Osteoblast (primary cell): ENCODE measurements at regions not wholly inside any gene's neighbourhood (a gene's known extent, or its start where the extent isn't known, plus 50 kb on each side); places are given as distances from the start of the nearest gene placed in this dataset.

Experiments
- DNase-seq: peaks from one replicate; pipeline ENCODE4 v3.0.0; 2011; ENCODE audit warnings: low spot score, mixed read lengths; ENCODE audit not compliant: insufficient read length; ENCODE audit errors: missing footprints
- H2AFZ ChIP-seq: 2 replicates; pipeline ENCODE4 v1.6.0; 2011; ENCODE audit warnings: mild to moderate bottlenecking, low read length
- H3K27ac ChIP-seq: 2 replicates; pipeline ENCODE4 v1.5.1; 2011; ENCODE audit warnings: mild to moderate bottlenecking, low read depth, low read length, moderate library complexity
- H3K27me3 ChIP-seq: 2 replicates; pipeline ENCODE4 v1.6.0; 2012; ENCODE audit warnings: mild to moderate bottlenecking, control low read depth, inconsistent platforms, low read length, moderate library complexity; ENCODE audit not compliant: insufficient read depth
- H3K36me3 ChIP-seq: 2 replicates; pipeline ENCODE4 v1.5.1; 2011; ENCODE audit warnings: mild to moderate bottlenecking, low read length, control low read depth, moderate library complexity; ENCODE audit not compliant: insufficient read depth
- H3K4me1 ChIP-seq: 2 replicates; pipeline ENCODE4 v1.5.1; 2011; ENCODE audit warnings: mild to moderate bottlenecking, low read length, control low read depth, moderate library complexity; ENCODE audit not compliant: insufficient read depth
- H3K4me2 ChIP-seq: 2 replicates; pipeline ENCODE4 v1.6.0; 2011; ENCODE audit warnings: mild to moderate bottlenecking, low read length; ENCODE audit not compliant: insufficient read depth
- H3K4me3 ChIP-seq: fragments of 200-600 bp; sonication (generic); 3 replicates; pipeline ENCODE4 v1.5.1; 2012; ENCODE audit warnings: mild to moderate bottlenecking, low read length, inconsistent platforms; ENCODE audit not compliant: insufficient read depth
- H3K79me2 ChIP-seq: 2 replicates; pipeline ENCODE4 v1.6.0; 2012; ENCODE audit warnings: mild to moderate bottlenecking, low read length, control low read depth, inconsistent platforms; ENCODE audit not compliant: insufficient read depth
- H3K9me3 ChIP-seq: 2 replicates; pipeline ENCODE4 v1.5.1; 2011; ENCODE audit warnings: low read depth, low read length, control low read depth
- H4K20me1 ChIP-seq: 2 replicates; pipeline ENCODE4 v1.6.0; 2012; ENCODE audit warnings: mild to moderate bottlenecking, low read length, control low read depth; ENCODE audit not compliant: insufficient read depth
- TF ChIP-seq, protein P1 (sequence below): IDR thresholded peaks from 2 replicates; pipeline ENCODE4 v1.5.1; 2011; ENCODE audit warnings: mild to moderate bottlenecking, low read depth, low read length, moderate library complexity; ENCODE audit errors: extremely low read depth

DNA sequence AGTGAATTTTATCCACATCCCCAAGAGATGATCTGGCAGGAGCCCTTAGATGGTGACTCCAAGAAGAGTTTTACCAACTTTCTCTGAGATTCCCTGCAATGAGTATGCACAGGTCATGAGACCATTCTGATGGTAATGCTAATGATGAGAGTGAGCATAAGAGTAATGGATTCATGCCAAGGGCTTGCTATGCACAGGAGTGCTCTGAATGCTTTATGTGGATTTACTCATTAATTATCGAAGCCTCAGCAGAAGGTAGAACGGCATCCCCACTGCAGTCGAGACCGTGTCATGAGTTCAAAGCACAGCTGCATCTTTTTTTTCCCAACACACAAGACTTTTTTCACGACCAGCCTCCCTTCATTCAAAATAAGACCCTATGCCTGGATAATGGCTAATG lies 355.0 kb downstream of the RAB28 start:
- TF ChIP-seq, protein P1, sequence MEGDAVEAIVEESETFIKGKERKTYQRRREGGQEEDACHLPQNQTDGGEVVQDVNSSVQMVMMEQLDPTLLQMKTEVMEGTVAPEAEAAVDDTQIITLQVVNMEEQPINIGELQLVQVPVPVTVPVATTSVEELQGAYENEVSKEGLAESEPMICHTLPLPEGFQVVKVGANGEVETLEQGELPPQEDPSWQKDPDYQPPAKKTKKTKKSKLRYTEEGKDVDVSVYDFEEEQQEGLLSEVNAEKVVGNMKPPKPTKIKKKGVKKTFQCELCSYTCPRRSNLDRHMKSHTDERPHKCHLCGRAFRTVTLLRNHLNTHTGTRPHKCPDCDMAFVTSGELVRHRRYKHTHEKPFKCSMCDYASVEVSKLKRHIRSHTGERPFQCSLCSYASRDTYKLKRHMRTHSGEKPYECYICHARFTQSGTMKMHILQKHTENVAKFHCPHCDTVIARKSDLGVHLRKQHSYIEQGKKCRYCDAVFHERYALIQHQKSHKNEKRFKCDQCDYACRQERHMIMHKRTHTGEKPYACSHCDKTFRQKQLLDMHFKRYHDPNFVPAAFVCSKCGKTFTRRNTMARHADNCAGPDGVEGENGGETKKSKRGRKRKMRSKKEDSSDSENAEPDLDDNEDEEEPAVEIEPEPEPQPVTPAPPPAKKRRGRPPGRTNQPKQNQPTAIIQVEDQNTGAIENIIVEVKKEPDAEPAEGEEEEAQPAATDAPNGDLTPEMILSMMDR, result no peak
- H3K4me1 ChIP-seq, result no peaks in the 10 kb centered on the region

DNA sequence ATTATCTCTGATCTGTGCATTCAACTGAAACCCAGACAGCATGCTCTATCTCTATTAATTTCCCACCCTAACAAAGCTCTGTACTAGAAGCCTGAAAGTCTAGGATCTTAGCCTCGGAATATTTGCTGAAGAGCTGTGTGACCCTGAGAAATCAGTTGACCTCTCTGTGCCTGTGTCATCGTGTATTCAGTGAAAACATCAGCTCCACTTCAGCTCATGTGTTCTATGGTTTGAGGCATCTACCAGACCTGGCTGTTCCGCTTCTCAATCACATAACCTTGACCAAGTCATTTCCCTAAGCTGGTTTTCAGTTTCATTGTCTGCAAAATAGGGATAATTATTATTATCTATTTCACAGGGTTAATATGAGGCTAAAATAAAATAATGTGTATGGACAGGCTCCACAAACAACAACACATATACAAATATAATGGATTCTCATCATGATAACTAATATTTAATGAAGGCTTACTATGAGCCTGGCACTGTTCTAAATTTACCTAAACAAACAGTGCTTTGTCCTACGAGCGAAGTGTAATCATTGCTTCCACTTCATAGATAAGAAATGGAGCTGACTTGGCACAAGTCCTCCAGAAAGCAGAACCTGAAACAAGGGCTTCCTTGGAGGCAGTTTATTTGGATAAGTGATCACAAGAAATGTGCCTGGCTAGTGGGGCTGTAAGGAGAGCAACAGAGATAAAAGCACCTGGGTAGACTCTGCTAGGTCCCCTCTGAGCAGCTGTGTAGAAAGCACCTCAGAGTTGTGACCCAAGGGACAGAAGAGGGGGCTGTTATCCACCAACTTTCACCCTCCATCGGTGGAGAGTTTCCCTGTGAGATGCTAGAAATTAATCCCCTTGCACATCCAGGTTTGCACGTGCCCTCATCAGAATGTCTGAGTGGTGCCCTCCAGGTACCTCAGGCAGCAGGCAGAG lies 356.9 kb downstream of the RAB28 start:
- Histone ChIP-seq H3K27me3 (no peaks in the 10 kb centered on the region), H3K27ac (no peak overlapping the region), H3K9me3 (no peaks in the 10 kb centered on the region), H3K36me3 (no peaks in the 10 kb centered on the region), H4K20me1 (no peaks in the 10 kb centered on the region), H3K4me2 (no peak overlapping the region), H3K4me1 (no peaks in the 10 kb centered on the region), H2AFZ (no peak overlapping the region), H3K4me3 (no peak overlapping the region), H3K79me2 (no peaks in the 10 kb centered on the region)
- TF ChIP-seq, protein P1, result no peak
- DNase-seq, result no peak

More for the DNA sequence above, 355.0 kb downstream of the RAB28 start:
- Histone ChIP-seq H3K9me3 (no peaks in the 10 kb centered on the region), H2AFZ (no peak overlapping the region), H3K27ac (no peak overlapping the region), H3K79me2 (no peaks in the 10 kb centered on the region), H3K4me2 (no peak overlapping the region), H3K36me3 (no peaks in the 10 kb centered on the region), H3K4me3 (no peak overlapping the region), H4K20me1 (no peaks in the 10 kb centered on the region), H3K27me3 (no peaks in the 10 kb centered on the region)
- no peak for DNase-seq

DNA sequence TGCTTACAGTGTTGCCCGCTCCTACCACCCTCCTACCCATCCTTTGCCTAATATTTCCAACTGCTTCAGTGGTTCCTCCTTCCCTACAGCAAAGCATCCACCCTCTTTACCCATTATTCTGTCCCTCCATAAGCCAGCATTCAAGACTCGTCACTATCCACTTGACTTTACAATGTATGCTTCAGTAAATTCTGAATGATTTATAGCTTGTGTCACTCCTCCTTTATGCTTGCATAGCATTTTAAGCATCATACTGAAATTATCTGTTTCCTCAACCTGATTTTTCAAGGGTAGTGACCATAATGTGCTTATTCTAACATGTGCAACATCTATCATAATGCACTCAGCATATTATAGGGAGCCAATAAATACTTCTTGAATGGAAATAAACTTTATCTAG lies 365.5 kb downstream of the RAB28 start:
- H3K79me2 ChIP-seq, result no peaks in the 10 kb centered on the region

DNA sequence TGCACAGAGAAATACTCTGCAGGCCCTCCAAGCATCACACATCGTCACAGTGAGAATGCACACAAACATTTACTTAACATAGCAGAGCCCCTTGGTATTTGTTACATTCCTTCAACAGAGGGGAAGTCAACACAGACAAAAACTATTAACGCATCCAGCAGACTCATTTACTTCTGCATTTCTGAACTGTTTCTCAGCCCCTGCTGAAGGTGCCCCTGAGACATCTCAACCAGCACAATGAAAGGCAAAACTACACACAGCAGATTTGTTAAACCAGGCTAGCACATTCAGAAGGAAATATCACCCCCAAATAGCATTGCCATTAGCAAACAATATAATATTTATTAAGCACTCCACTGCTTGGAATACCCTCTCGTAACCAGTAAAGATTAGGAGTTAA lies 367.0 kb downstream of the RAB28 start:
- Histone ChIP-seq H3K4me3 (no peak overlapping the region), H3K27me3 (no peaks in the 10 kb centered on the region), H3K27ac (no peak overlapping the region), H3K4me2 (no peak overlapping the region), H2AFZ (no peak overlapping the region), H3K36me3 (no peaks in the 10 kb centered on the region), H3K9me3 (peaks cover 2% of the 10 kb centered on the region), H3K4me1 (no peaks in the 10 kb centered on the region), H3K79me2 (no peaks in the 10 kb centered on the region), H4K20me1 (no peaks in the 10 kb centered on the region)
- no peak for DNase-seq
- TF ChIP-seq, protein P1, result no peak

More for the DNA sequence above, 365.5 kb downstream of the RAB28 start:
- no peaks in the 10 kb centered on the region for H4K20me1 ChIP-seq
- H3K27ac ChIP-seq, result no peak overlapping the region
- no peaks in the 10 kb centered on the region for H3K27me3 ChIP-seq
- no peak overlapping the region for H3K4me2 ChIP-seq
- H3K9me3 ChIP-seq, result peaks cover 2% of the 10 kb centered on the region
- H3K4me1 ChIP-seq, result no peaks in the 10 kb centered on the region
- TF ChIP-seq, protein P1, result no peak
- H3K4me3 ChIP-seq, result no peak overlapping the region
- no peak overlapping the region for H2AFZ ChIP-seq
- no peak for DNase-seq
- H3K36me3 ChIP-seq, result no peaks in the 10 kb centered on the region
